ENCODE measurements at regions not wholly inside any gene's neighbourhood (a gene's known extent, or its start where the extent isn't known, plus 50 kb on each side); places are given as distances from the start of the nearest gene placed in this dataset.

DNA sequence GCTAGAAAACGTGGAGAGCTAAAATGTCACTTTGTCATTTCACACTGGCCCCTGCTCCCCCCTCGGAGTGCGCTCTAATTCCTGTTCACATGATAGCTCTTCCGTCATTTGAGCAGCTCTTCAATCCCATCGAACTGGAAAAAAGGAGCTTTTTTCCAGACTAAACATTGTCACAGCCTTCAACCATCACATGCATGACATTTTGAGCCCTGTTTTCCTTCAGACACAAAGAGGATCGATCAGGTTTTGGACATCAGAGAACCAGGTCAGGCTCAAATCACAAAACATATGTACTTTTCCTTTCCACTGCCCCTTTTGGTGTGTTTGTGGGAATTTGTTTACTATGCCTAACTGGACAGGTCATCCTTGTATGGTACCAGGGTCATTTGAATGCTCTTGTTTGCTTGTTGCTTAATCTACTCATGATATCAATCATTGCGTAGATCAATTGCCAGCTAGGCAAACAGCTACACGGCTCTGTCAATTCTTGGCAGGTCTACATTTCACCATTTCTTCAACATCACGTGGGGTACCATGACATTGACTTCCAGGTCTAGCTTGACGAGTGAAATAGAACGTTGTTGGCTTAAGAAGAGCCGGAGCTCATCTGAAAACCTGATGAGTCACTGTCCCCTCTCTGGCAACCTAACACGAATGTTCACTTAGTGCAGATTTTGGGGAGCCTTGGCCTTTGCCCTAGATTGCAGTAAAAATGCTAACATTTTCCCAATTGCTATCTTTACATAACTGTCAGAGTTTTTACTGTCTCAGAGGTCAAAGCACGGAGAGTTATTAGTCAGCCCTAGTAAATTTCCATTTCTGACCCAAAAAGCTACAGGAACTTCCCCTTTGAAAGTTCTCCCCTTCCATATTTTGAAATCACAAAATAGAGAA lies 87.3 kb downstream of the LYZL2 start:
- 68% methylated on average over 12 of the region's 14 CpGs for WGBS (ENCODE audit: low lambda C conversion rate)
- no peak for DNase-seq
- H3K79me2 ChIP-seq (ENCODE audit: insufficient read depth), result no peaks in the 10 kb centered on the region

DNA sequence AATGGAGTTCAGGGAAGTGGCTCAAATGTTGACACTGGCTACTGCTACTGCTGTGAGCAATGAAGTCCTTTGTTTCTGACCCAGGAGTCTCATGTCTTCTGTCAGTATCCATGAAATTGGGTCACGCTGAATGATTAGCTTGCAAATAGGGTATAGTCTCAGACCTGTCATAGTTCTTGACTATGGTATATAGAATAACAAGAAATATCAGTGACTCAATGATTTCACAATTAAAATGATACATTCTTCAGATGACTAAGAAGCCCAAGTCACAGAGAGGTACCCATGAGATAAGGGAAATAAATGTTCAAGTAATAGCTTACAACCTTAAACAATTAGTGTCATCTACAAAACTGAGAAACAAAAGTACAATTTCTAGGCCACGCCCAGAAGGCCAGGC lies 89.3 kb downstream of the LYZL2 start:
- ChIA-PET CTCF (interaction anchor here (1.4 kb wide), 1 partner anchor 51 kb away, joined by 3 read pairs; no protein-coding TSS in a partner anchor), POLR2A (no interaction called here)
- Histone ChIP-seq H3K4me1 (ENCODE audit: control insufficient read depth in 1 of 2, insufficient read depth in 2 of 2, low read depth in 1 of 2, low read length in 1 of 2) (no peaks in the 10 kb centered on the region), H3K9ac (no peak overlapping the region), H3K27ac (ENCODE audit: low read depth in 2 of 2, low read length in 1 of 2) (no peak overlapping the region), H2AFZ (ENCODE audit: low read depth) (no peak overlapping the region), H3K4me2 (no peak overlapping the region), H3K9me3 (no peaks in the 10 kb centered on the region), H3K36me3 (replicated peaks in 1 of 2; ENCODE audit: control insufficient read depth in 1 of 2, insufficient read depth in 2 of 2, low read length in 1 of 2) (no peaks in the 10 kb centered on the region), H3K27me3 (ENCODE audit: insufficient read depth) (no peaks in the 10 kb centered on the region), H3K4me3 (ENCODE audit: low read depth in 2 of 2, low read length in 1 of 2) (no peak overlapping the region), H3F3A (replicated peaks; ENCODE audit: insufficient read depth) (no peaks in the 10 kb centered on the region), H3K79me2 (ENCODE audit: insufficient read depth) (no peaks in the 10 kb centered on the region), H3K9me2 (no peaks in the 10 kb centered on the region), H4K20me1 (ENCODE audit: insufficient read depth) (no peaks in the 10 kb centered on the region)
- TF ChIP-seq, protein P1, sequence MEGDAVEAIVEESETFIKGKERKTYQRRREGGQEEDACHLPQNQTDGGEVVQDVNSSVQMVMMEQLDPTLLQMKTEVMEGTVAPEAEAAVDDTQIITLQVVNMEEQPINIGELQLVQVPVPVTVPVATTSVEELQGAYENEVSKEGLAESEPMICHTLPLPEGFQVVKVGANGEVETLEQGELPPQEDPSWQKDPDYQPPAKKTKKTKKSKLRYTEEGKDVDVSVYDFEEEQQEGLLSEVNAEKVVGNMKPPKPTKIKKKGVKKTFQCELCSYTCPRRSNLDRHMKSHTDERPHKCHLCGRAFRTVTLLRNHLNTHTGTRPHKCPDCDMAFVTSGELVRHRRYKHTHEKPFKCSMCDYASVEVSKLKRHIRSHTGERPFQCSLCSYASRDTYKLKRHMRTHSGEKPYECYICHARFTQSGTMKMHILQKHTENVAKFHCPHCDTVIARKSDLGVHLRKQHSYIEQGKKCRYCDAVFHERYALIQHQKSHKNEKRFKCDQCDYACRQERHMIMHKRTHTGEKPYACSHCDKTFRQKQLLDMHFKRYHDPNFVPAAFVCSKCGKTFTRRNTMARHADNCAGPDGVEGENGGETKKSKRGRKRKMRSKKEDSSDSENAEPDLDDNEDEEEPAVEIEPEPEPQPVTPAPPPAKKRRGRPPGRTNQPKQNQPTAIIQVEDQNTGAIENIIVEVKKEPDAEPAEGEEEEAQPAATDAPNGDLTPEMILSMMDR (IDR thresholded peaks at IDR 0.05), result no peak
- TF ChIP-seq RXRA (IDR thresholded peaks at IDR 0.05; ENCODE audit: borderline replicate concordance, low read depth), result no peak
- TF ChIP-seq, protein P2, sequence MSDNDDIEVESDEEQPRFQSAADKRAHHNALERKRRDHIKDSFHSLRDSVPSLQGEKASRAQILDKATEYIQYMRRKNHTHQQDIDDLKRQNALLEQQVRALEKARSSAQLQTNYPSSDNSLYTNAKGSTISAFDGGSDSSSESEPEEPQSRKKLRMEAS (IDR thresholded peaks at IDR 0.05; ENCODE audit: low read depth), result no peak
- TF ChIP-seq GATA2 (CRISPR knock-in tag; IDR thresholded peaks at IDR 0.05), result no peak
- no peak for TF ChIP-seq SIN3A (IDR thresholded peaks at IDR 0.05; ENCODE audit: borderline replicate concordance, low read depth, low read length)
- no peak for TF ChIP-seq EZH2phosphoT487 (IDR thresholded peaks at IDR 0.05; ENCODE audit: borderline replicate concordance, low read depth)
- no peak for TF ChIP-seq MXI1 (IDR thresholded peaks at IDR 0.05; ENCODE audit: low read depth, low read length)
- no peak for TF ChIP-seq TAF1 (IDR thresholded peaks at IDR 0.05; ENCODE audit: borderline replicate concordance, low read depth, low read length)
- no peak for TF ChIP-seq YY1 (IDR thresholded peaks at IDR 0.05; ENCODE audit: low read depth)
- TF ChIP-seq RFX5 (IDR thresholded peaks at IDR 0.05; ENCODE audit: low read length), result no peak
- TF ChIP-seq TCF12 (IDR thresholded peaks at IDR 0.05), result no peak
- TF ChIP-seq, protein P3, sequence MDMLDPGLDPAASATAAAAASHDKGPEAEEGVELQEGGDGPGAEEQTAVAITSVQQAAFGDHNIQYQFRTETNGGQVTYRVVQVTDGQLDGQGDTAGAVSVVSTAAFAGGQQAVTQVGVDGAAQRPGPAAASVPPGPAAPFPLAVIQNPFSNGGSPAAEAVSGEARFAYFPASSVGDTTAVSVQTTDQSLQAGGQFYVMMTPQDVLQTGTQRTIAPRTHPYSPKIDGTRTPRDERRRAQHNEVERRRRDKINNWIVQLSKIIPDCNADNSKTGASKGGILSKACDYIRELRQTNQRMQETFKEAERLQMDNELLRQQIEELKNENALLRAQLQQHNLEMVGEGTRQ (IDR thresholded peaks at IDR 0.05; ENCODE audit: borderline replicate concordance, low read depth, low read length), result no peak
- no peak for TF ChIP-seq SMC3 (IDR thresholded peaks at IDR 0.05; ENCODE audit: low read depth, low read length)
- no peak for DNase-seq
- 80% methylated on average over 2 of the region's 2 CpGs for WGBS (ENCODE audit: low lambda C conversion rate)

More for the DNA sequence above, 87.3 kb downstream of the LYZL2 start:
- Histone ChIP-seq H3F3A (replicated peaks; ENCODE audit: insufficient read depth) (no peaks in the 10 kb centered on the region), H2AFZ (ENCODE audit: low read depth) (no peak overlapping the region), H3K4me2 (no peak overlapping the region), H3K27me3 (ENCODE audit: insufficient read depth) (no peaks in the 10 kb centered on the region), H3K9me2 (no peaks in the 10 kb centered on the region), H3K36me3 (replicated peaks in 1 of 2; ENCODE audit: control insufficient read depth in 1 of 2, insufficient read depth in 2 of 2, low read length in 1 of 2) (no peaks in the 10 kb centered on the region), H3K9me3 (no peaks in the 10 kb centered on the region), H3K4me3 (ENCODE audit: low read depth in 2 of 2, low read length in 1 of 2) (no peak overlapping the region), H3K4me1 (ENCODE audit: control insufficient read depth in 1 of 2, insufficient read depth in 2 of 2, low read depth in 1 of 2, low read length in 1 of 2) (no peaks in the 10 kb centered on the region), H4K20me1 (ENCODE audit: insufficient read depth) (no peaks in the 10 kb centered on the region), H3K27ac (ENCODE audit: low read depth in 2 of 2, low read length in 1 of 2) (no peak overlapping the region), H3K9ac (no peak overlapping the region)
- TF ChIP-seq ELF1 (IDR thresholded peaks at IDR 0.05), result no peak
- TF ChIP-seq, protein P4, sequence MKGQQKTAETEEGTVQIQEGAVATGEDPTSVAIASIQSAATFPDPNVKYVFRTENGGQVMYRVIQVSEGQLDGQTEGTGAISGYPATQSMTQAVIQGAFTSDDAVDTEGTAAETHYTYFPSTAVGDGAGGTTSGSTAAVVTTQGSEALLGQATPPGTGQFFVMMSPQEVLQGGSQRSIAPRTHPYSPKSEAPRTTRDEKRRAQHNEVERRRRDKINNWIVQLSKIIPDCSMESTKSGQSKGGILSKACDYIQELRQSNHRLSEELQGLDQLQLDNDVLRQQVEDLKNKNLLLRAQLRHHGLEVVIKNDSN (IDR thresholded peaks at IDR 0.05; ENCODE audit: borderline replicate concordance, low read depth), result no peak
- TF ChIP-seq, protein P1 (IDR thresholded peaks at IDR 0.05), result no peak
- TF ChIP-seq NRF1 (IDR thresholded peaks at IDR 0.05; ENCODE audit: low read depth, low read length), result no peak
- TF ChIP-seq TCF12 (IDR thresholded peaks at IDR 0.05), result no peak
- TF ChIP-seq SMC3 (IDR thresholded peaks at IDR 0.05; ENCODE audit: low read depth, low read length), result no peak
- TF ChIP-seq POLR2AphosphoS5 (IDR thresholded peaks at IDR 0.05; ENCODE audit: low read depth, low read length), result no peak
- no peak for TF ChIP-seq FOXJ3 (CRISPR knock-in tag; IDR thresholded peaks at IDR 0.05)
- TF ChIP-seq RFX5 (IDR thresholded peaks at IDR 0.05; ENCODE audit: low read length), result no peak
- no peak for TF ChIP-seq EZH2phosphoT487 (IDR thresholded peaks at IDR 0.05; ENCODE audit: borderline replicate concordance, low read depth)
- ChIA-PET CTCF (interaction anchor here (1.0 to 2.2 kb wide), 6 partner anchors 8 to 150 kb away, joined by 3 to 8 read pairs (median 4); no protein-coding TSS in a partner anchor), POLR2A (no interaction called here)

Data from SK-N-SH (cell line).